ENCODE measurements at regions not wholly inside any gene's neighbourhood (a gene's known extent, or its start where the extent isn't known, plus 50 kb on each side); places are given as distances from the start of the nearest gene placed in this dataset.

- TF ChIP-seq FOSL1 (IDR thresholded peaks at IDR 0.05; ENCODE audit: insufficient read depth, low read depth, low read length) = no peak
- no peak for TF ChIP-seq USF2 (IDR thresholded peaks at IDR 0.05; ENCODE audit: low read length)
- no peak for TF ChIP-seq SIN3A (conservative IDR thresholded peaks at IDR 0.05 in 1 of 2, IDR thresholded peaks at IDR 0.05 in 1 of 2; ENCODE audit: low read depth in 1 of 2, low read length in 2 of 2)
These were observed 109.0 kb downstream of the ACAA2 start (continued) for GRCh38 chr18:49704334-49704733.

All from H1 (cell line).